Pancreas (tissue), 10 donors: ENCODE measurements at regions not wholly inside any gene's neighbourhood (a gene's known extent, or its start where the extent isn't known, plus 50 kb on each side); places are given as distances from the start of the nearest gene placed in this dataset.

ENCODE experiments used
- ATAC-seq, 4 donors: fragments of 200-7000 bp; cut with Tn5 transposase; one replicate each; pipeline versions ENCODE4 v1.8.0 to v1.9.1; 2020; ENCODE audit warnings: mild to moderate bottlenecking in 4 of 4, moderate library complexity in 4 of 4
- DNase-seq, 6 donors: peaks; one replicate each; pipeline ENCODE4 v3.0.0-alpha.2; 2020
- FAIRE-seq: peaks from 2 replicates; lab custom pipeline; 2012; peaks lifted over from hg19 to GRCh38; lab: Jason Lieb, UNC
- H3K27ac ChIP-seq, 4 donors: fragments of 200-600 bp; sonication (generic); 1 replicate in 3 of 4; 2 replicates in 1 of 4; pipeline versions ENCODE4 v1.5.0 to v1.8.0; 2020
- H3K27me3 ChIP-seq, 4 donors: fragments of 200-600 bp; one replicate each; pipeline ENCODE4 v1.8.0; 2021
- H3K36me3 ChIP-seq, 3 donors: fragments of 200-600 bp; sonication (generic) in 1 of 3; one replicate each; pipeline versions ENCODE4 v1.5.0 to v1.8.0; 2020 to 2021
- H3K4me1 ChIP-seq, 3 donors: fragments of 200-600 bp; one replicate each; pipeline ENCODE4 v1.8.0; 2021
- H3K4me3 ChIP-seq, 4 donors: fragments of 200-600 bp; sonication (generic) in 2 of 4; one replicate each; pipeline versions ENCODE4 v1.5.0 to v1.8.0; 2020 to 2021
- H3K9me3 ChIP-seq, 4 donors: fragments of 200-600 bp; one replicate each; pipeline ENCODE4 v1.8.0; 2021
- WGBS, 2 donors: extraction: QIAGEN DNeasy Blood & Tissue Kit; methylation state at CpG; one replicate each; pipeline ENCODE4 v1.1.7; 2013; 5-methylcytosine and 5-hydroxymethylcytosine counted together
- intact Hi-C, 3 donors: fragments of 100-400 bp; cut with DNase I; formaldehyde crosslinking; loops; one replicate each; pipeline versions ENCODE4 v1.11.1 to v1.14.2; 2022
- TF ChIP-seq, protein P1 (sequence below), 4 donors: fragments of 200-600 bp; sonication (generic) in 3 of 4; IDR thresholded peaks; one replicate each; pipeline versions ENCODE4 v1.5.0 to v1.8.0; 2021; ENCODE audit warnings: antibody characterized with exemption in 4 of 4
- donor health status: healthy with polysubstance abuse.
- donor health status: DM: no; HTN: no; CAD: no; lungs with moderate emphysema.
- donor health status: DM: no; HTN: no; CAD: no.
- donor health status: control.
- donor health status: control.
- donor health status: Bipolar disorder and iron deficiency.
- donor health status: DM: yes; HTN: yes; CAD: no.
- donor health status: DM: no; HTN: no; CAD: no.
- donor health status: DM: no; HTN: no; CAD: no.
- donor health status: DM: yes; HTN: yes; CAD: no.

DNA sequence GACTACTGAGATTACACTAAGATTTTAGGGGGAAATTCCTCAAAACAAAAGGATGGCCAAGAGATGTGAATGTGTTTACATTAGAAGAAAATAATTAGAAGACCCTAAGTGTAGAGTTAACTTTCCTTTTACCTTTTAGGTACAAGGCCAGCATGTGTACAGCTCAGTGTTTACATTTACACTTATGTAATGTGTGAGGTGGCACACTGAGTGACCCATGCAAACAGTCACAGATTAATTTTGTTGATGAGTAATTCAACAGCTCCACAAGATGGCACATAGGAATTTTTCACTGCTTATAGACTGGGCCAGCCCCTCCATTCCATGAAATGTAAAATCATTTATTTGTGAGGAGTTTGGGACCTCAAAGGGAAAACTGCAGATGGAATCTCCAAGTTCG, 90.1 kb upstream of the SLC12A2 start:
- ATAC-seq = peak in 2 of 4 donors; percentile 30 to 58
- no peaks in the 10 kb centered on the region for H3K4me1 ChIP-seq
- no peak overlapping the region for H3K27ac ChIP-seq
- FAIRE-seq = no peak
- intact Hi-C loops = no loop called here
- TF ChIP-seq, protein P1, sequence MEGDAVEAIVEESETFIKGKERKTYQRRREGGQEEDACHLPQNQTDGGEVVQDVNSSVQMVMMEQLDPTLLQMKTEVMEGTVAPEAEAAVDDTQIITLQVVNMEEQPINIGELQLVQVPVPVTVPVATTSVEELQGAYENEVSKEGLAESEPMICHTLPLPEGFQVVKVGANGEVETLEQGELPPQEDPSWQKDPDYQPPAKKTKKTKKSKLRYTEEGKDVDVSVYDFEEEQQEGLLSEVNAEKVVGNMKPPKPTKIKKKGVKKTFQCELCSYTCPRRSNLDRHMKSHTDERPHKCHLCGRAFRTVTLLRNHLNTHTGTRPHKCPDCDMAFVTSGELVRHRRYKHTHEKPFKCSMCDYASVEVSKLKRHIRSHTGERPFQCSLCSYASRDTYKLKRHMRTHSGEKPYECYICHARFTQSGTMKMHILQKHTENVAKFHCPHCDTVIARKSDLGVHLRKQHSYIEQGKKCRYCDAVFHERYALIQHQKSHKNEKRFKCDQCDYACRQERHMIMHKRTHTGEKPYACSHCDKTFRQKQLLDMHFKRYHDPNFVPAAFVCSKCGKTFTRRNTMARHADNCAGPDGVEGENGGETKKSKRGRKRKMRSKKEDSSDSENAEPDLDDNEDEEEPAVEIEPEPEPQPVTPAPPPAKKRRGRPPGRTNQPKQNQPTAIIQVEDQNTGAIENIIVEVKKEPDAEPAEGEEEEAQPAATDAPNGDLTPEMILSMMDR (IDR thresholded peaks at IDR 0.05) = no peak
- no peaks in the 10 kb centered on the region for H3K9me3 ChIP-seq
- no peak for DNase-seq
- H3K27me3 ChIP-seq = no peaks in the 10 kb centered on the region
- no peaks in the 10 kb centered on the region for H3K36me3 ChIP-seq
- H3K4me3 ChIP-seq = no peak overlapping the region
- WGBS, 2 donors = 97 to 100% methylated on average over 1 of the region's 1 CpG

DNA sequence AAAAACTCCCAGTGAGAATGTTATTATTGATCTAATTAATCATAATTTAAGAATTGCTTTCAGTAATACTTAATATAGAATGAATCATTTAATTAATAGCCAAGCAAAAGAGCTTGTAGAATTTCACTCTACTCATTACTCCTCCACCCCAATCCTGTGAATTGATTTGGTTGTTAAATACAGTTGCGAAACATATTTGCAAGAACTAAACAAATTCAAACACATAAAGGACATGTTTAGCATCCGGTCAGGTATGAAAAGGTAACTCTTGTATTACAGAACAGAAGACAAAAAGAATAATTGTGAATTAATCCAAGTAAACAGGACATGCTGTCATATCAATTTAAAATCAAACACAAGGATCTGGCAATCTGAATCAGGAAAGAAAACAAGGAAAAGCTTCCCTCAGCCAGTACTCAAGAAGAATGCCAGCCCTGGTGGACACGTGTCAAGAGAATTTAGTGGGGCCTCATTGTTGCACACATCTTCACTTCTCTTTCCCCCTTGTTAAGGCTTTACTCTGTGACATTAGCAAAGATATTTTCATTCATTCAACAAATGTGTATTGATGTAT, 89.4 kb upstream of the SLC12A2 start:
- Histone ChIP-seq H3K4me3 (no peak overlapping the region), H3K27ac (no peak overlapping the region), H3K27me3 (no peaks in the 10 kb centered on the region), H3K4me1 (no peaks in the 10 kb centered on the region), H3K36me3 (no peaks in the 10 kb centered on the region), H3K9me3 (no peaks in the 10 kb centered on the region)
- intact Hi-C loops = no loop called here
- FAIRE-seq (no peak), DNase-seq (no peak), ATAC-seq (no peak)
- TF ChIP-seq, protein P1 (IDR thresholded peaks at IDR 0.05) = no peak
- WGBS, 2 donors = 76 to 78% methylated on average over 3 of the region's 3 CpGs

DNA sequence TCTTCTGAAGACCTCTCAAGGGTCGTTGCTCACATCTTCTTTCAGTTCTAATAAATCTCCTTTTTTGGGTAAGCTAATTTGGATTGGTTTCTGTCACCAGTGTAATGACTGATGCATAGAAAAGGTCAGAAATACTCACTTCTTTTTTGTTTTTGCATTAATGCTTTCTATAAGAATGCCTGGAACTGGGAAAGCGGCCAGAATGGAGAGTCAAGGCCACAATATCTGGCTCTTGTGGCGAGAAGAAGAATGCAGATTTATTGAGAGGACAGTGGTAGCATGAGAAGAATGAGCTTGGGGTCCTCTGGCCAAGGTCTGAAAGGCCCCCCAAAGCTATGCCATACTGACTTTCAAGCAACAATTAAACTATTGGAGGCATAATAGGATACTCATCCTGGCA, 88.0 kb upstream of the SLC12A2 start:
- TF ChIP-seq, protein P1 (IDR thresholded peaks at IDR 0.05) = no peak
- H3K27me3 ChIP-seq = no peaks in the 10 kb centered on the region
- no peak for ATAC-seq
- no peaks in the 10 kb centered on the region for H3K36me3 ChIP-seq
- H3K9me3 ChIP-seq = no peaks in the 10 kb centered on the region
- no peaks in the 10 kb centered on the region for H3K4me1 ChIP-seq
- H3K27ac ChIP-seq = no peak overlapping the region
- intact Hi-C loops = no loop called here
- no peak overlapping the region for H3K4me3 ChIP-seq
- 66 to 73% methylated on average over 3 of the region's 3 CpGs for WGBS, 2 donors
- no peak for DNase-seq
- no peak for FAIRE-seq

DNA sequence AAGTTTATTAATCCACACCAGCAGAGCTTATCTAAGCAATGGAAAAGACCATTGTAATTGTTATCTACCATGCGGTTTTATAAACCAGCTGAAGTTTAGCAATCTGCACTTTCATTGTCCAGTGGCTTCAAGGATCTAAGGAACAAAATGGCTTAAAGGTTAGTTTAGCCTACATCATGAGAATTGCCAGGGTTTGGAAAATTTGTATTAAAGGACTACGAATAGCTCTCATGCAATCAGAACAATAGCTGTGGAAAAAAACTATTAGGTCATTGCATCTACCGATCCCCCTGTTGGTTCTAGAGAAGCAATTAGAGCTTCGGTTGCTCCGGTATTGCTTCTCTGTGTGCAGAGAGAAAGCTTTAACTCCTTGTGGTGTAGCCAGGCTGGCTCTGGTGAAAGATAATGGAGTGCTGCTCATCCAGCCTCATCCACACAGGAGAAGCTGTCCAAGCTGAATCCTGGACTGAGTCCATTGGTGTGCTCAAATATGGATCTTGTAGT, 86.3 kb upstream of the SLC12A2 start:
- FAIRE-seq (no peak), DNase-seq (no peak), ATAC-seq (peak in 1 of 4 donors; percentile 24)
- Histone ChIP-seq H3K4me1 (no peaks in the 10 kb centered on the region), H3K27ac (no peak overlapping the region), H3K9me3 (no peaks in the 10 kb centered on the region), H3K4me3 (no peak overlapping the region), H3K27me3 (no peaks in the 10 kb centered on the region), H3K36me3 (no peaks in the 10 kb centered on the region)
- WGBS, 2 donors = 53 to 57% methylated on average over 5 of the region's 5 CpGs
- intact Hi-C loops = no loop called here
- TF ChIP-seq, protein P1 (IDR thresholded peaks at IDR 0.05) = no peak

DNA sequence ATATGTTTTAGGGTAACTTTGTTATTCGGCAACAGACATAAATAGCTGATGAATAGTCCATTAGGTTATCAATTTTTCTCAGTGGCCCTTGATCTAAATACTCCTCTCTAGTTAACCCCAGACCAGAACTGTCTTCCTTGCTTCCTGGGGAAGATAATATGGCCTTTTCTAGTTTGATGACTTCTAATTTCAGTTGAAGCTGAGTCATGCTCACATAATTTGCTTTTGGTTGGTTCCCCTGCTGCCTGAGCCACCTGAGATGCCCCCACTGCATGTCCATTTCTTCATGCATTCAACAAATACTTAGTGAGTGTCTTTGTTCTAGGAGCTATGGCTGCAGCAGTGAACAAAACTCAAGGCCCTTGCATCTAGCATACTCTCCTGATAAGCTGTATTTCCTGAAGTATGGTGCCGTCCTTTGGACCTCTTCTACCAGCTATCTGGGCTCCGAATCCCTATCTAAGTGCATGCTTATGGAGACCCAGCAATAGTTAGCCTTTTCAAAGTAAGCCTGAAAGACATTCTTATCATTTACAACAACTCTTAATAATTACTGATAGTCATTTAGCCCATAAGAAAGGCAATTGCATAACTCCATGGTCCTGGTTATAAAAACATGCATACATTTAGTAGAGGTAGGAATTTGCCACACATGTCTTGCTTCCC, 84.5 kb upstream of the SLC12A2 start:
- TF ChIP-seq, protein P1 (IDR thresholded peaks at IDR 0.05) = no peak
- DNase-seq (no peak), FAIRE-seq (no peak), ATAC-seq (no peak)
- no peaks in the 10 kb centered on the region for H3K4me1 ChIP-seq
- H3K27ac ChIP-seq = no peak overlapping the region
- WGBS, 2 donors = 97 to 98% methylated on average over 3 of the region's 3 CpGs
- H3K27me3 ChIP-seq = no peaks in the 10 kb centered on the region
- H3K9me3 ChIP-seq = no peaks in the 10 kb centered on the region
- H3K4me3 ChIP-seq = no peak overlapping the region
- intact Hi-C loops = no loop called here
- H3K36me3 ChIP-seq = no peaks in the 10 kb centered on the region
